Neural cell (in vitro differentiated cells): ENCODE measurements at regions not wholly inside any gene's neighbourhood (a gene's known extent, or its start where the extent isn't known, plus 50 kb on each side); places are given as distances from the start of the nearest gene placed in this dataset.

Source experiments
- H2AFZ ChIP-seq: fragments of 200-600, 300-800 bp; sonication (generic), shearing (Covaris generic); 2 replicates; pipeline ENCODE4 v1.6.0; 2014; ENCODE audit warnings: low read depth, mild to moderate bottlenecking, antibody characterized with exemption, low read length, moderate library complexity
- H3F3A ChIP-seq: fragments of 200-600 bp; shearing (Covaris generic); 2 replicates; pipeline ENCODE4 v1.6.1; 2016; ENCODE audit warnings: mild to moderate bottlenecking, moderate library complexity, mixed read lengths, antibody characterized with exemption, low read length; ENCODE audit not compliant: insufficient read depth, poor library complexity, severe bottlenecking
- H3K27ac ChIP-seq: fragments of 200-600, 300-800 bp; sonication (generic), shearing (Covaris generic); 2 replicates; pipeline ENCODE4 v1.5.1; 2014; ENCODE audit warnings: mild to moderate bottlenecking, low read length, moderate library complexity
- H3K27me3 ChIP-seq: fragments of 300-800, 200-600 bp; sonication (generic), shearing (Covaris generic); 2 replicates; pipeline ENCODE4 v1.6.0; 2014; ENCODE audit warnings: mild to moderate bottlenecking, low read depth, low read length, moderate library complexity; ENCODE audit not compliant: insufficient read depth
- H3K36me3 ChIP-seq: fragments of 300-800, 200-600 bp; sonication (generic), shearing (Covaris generic); 2 replicates; pipeline ENCODE4 v1.5.1; 2014; ENCODE audit warnings: mild to moderate bottlenecking, antibody characterized with exemption, low read length, moderate library complexity; ENCODE audit not compliant: insufficient read depth
- H3K4me2 ChIP-seq: fragments of 300-800, 200-600 bp; sonication (generic), shearing (Covaris generic); 2 replicates; pipeline ENCODE4 v1.6.0; 2014; ENCODE audit warnings: mild to moderate bottlenecking, low read length
- H3K4me3 ChIP-seq: fragments of 300-800, 200-600 bp; sonication (generic), shearing (Covaris generic); 2 replicates; pipeline ENCODE4 v1.5.1; 2014; ENCODE audit warnings: mild to moderate bottlenecking, low read length, moderate library complexity
- H3K79me2 ChIP-seq: fragments of 200-600 bp; shearing (Covaris generic); replicated peaks from 2 replicates; pipeline ENCODE4 v1.6.0; 2014; ENCODE audit warnings: mild to moderate bottlenecking, low read length, moderate library complexity; ENCODE audit not compliant: insufficient read depth
- H3K9ac ChIP-seq: fragments of 300-800, 200-600 bp; sonication (generic), shearing (Covaris generic); 2 replicates; pipeline ENCODE4 v1.6.1; 2016; ENCODE audit warnings: mild to moderate bottlenecking, low read length, mixed read lengths
- H3K9me2 ChIP-seq: fragments of 200-600 bp; shearing (Covaris generic); 2 replicates; pipeline ENCODE4 v1.6.1; 2016; ENCODE audit warnings: mild to moderate bottlenecking, low read length, mixed read lengths; ENCODE audit not compliant: insufficient read depth
- H3K9me3 ChIP-seq: fragments of 200-600, 300-800 bp; sonication (generic), shearing (Covaris generic); 2 replicates; pipeline ENCODE4 v1.6.1; 2016; ENCODE audit warnings: mild to moderate bottlenecking, mixed run types, low read length, moderate library complexity, mixed read lengths
- H4K20me1 ChIP-seq: fragments of 200-600 bp; shearing (Covaris generic); 2 replicates; pipeline ENCODE4 v1.6.1; 2016; ENCODE audit warnings: mild to moderate bottlenecking, mixed run types; ENCODE audit not compliant: insufficient read depth
- EP300 ChIP-seq: fragments of 450-650 bp; conservative IDR thresholded peaks from 2 replicates; pipeline ENCODE4 v1.6.1; 2014; ENCODE audit warnings: antibody characterized with exemption, mild to moderate bottlenecking, moderate library complexity; ENCODE audit not compliant: poor library complexity, severe bottlenecking
- EZH2 ChIP-seq: fragments of 200-600, 300-800 bp; shearing (Covaris generic), sonication (generic); IDR thresholded peaks from 2 replicates; pipeline ENCODE4 v1.6.1; 2014; ENCODE audit warnings: antibody characterized with exemption, low read length, borderline replicate concordance, mild to moderate bottlenecking; ENCODE audit not compliant: insufficient read depth, poor library complexity, severe bottlenecking
- MXI1 ChIP-seq: fragments of 450-650 bp; conservative IDR thresholded peaks from 2 replicates; pipeline ENCODE4 v1.6.1; 2014; ENCODE audit warnings: antibody characterized with exemption, mild to moderate bottlenecking; ENCODE audit not compliant: poor library complexity, severe bottlenecking
- POLR2AphosphoS5 ChIP-seq: IDR thresholded peaks from 2 replicates; pipeline ENCODE4 v1.6.1; 2012
- RAD21 ChIP-seq: fragments of 450-650 bp; conservative IDR thresholded peaks from 2 replicates; pipeline ENCODE4 v1.6.1; 2014; ENCODE audit warnings: antibody characterized with exemption, mild to moderate bottlenecking, moderate library complexity
- SMC3 ChIP-seq: fragments of 450-650 bp; conservative IDR thresholded peaks from 2 replicates; pipeline ENCODE4 v1.6.1; 2014; ENCODE audit warnings: antibody characterized with exemption, mild to moderate bottlenecking, moderate library complexity; ENCODE audit not compliant: poor library complexity
- TAF1 ChIP-seq: IDR thresholded peaks from 2 replicates; pipeline ENCODE4 v1.6.1; 2012; ENCODE audit warnings: low read depth
- TF ChIP-seq, protein P1 (sequence below): IDR thresholded peaks from 2 replicates; pipeline ENCODE4 v1.6.1; 2012; ENCODE audit warnings: borderline replicate concordance
- TF ChIP-seq, protein P2 (sequence below): fragments of 450-650 bp; IDR thresholded peaks from 2 replicates; pipeline ENCODE4 v1.5.1; 2014; ENCODE audit warnings: antibody characterized with exemption, mild to moderate bottlenecking, moderate library complexity; ENCODE audit not compliant: poor library complexity, severe bottlenecking

DNA sequence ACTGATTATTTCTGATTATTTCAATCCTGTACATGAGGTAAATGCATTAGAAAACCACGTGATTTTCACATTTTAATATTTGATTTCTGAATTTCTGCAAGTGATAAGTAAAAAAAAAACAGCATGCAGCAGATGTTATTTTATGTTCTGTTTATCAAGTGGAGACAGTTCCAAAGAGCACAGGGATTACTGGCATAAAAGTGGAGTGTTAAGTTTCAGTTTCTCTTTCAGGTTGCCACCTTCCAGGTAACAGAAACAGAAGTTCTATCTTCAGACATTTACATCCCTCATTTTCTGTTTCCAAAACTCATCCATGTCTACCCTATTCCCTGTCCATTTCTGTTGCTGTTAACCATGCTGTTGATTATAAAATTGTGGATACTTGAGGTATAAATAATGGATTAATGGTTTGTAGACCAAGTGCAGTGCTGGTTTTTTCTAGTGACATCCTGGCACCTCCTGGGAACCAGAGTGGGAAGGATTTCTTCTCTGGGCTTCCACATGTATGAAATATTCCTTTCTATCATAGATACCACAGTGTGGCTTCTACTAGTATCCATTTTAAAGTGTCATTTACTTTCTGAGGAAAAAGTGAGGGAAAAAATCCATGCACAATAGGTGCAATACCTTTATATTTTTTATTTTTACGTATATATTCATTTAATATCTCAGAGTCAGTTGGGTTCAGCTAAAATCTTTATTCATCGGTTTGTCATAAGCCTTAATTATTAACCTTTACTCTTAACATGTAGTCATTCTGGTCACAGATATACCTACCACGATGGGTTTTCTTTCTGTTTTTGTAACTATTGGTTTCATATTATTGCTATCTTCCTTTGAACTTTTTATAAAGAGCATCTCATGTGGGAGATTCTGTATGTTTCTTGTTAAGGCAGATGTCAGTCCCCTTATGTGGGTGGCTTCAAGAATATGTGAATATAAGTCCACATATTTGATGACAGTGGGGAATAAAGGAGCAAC is 1010.0 kb downstream of the SQOR start:
- Histone ChIP-seq H3K4me3 (no peak overlapping the region), H3K27me3 (no peaks in the 10 kb centered on the region), H4K20me1 (no peaks in the 10 kb centered on the region), H3K79me2 (no peaks in the 10 kb centered on the region), H3K9ac (peak overlapping the region; percentile 47), H3K4me2 (no peak overlapping the region), H3K36me3 (no peaks in the 10 kb centered on the region), H2AFZ (no peak overlapping the region), H3K27ac (peak overlapping the region; percentile 87), H3K9me3 (no peaks in the 10 kb centered on the region), H3F3A (peaks cover 4% of the 10 kb centered on the region), H3K9me2 (no peaks in the 10 kb centered on the region)
- TF ChIP-seq, protein P1, sequence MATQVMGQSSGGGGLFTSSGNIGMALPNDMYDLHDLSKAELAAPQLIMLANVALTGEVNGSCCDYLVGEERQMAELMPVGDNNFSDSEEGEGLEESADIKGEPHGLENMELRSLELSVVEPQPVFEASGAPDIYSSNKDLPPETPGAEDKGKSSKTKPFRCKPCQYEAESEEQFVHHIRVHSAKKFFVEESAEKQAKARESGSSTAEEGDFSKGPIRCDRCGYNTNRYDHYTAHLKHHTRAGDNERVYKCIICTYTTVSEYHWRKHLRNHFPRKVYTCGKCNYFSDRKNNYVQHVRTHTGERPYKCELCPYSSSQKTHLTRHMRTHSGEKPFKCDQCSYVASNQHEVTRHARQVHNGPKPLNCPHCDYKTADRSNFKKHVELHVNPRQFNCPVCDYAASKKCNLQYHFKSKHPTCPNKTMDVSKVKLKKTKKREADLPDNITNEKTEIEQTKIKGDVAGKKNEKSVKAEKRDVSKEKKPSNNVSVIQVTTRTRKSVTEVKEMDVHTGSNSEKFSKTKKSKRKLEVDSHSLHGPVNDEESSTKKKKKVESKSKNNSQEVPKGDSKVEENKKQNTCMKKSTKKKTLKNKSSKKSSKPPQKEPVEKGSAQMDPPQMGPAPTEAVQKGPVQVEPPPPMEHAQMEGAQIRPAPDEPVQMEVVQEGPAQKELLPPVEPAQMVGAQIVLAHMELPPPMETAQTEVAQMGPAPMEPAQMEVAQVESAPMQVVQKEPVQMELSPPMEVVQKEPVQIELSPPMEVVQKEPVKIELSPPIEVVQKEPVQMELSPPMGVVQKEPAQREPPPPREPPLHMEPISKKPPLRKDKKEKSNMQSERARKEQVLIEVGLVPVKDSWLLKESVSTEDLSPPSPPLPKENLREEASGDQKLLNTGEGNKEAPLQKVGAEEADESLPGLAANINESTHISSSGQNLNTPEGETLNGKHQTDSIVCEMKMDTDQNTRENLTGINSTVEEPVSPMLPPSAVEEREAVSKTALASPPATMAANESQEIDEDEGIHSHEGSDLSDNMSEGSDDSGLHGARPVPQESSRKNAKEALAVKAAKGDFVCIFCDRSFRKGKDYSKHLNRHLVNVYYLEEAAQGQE: no peak
- TF ChIP-seq EZH2 (no peak), EP300 (no peak), POLR2AphosphoS5 (no peak), MXI1 (no peak), TAF1 (no peak), SMC3 (no peak)
- TF ChIP-seq, protein P2, sequence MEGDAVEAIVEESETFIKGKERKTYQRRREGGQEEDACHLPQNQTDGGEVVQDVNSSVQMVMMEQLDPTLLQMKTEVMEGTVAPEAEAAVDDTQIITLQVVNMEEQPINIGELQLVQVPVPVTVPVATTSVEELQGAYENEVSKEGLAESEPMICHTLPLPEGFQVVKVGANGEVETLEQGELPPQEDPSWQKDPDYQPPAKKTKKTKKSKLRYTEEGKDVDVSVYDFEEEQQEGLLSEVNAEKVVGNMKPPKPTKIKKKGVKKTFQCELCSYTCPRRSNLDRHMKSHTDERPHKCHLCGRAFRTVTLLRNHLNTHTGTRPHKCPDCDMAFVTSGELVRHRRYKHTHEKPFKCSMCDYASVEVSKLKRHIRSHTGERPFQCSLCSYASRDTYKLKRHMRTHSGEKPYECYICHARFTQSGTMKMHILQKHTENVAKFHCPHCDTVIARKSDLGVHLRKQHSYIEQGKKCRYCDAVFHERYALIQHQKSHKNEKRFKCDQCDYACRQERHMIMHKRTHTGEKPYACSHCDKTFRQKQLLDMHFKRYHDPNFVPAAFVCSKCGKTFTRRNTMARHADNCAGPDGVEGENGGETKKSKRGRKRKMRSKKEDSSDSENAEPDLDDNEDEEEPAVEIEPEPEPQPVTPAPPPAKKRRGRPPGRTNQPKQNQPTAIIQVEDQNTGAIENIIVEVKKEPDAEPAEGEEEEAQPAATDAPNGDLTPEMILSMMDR: no peak

DNA sequence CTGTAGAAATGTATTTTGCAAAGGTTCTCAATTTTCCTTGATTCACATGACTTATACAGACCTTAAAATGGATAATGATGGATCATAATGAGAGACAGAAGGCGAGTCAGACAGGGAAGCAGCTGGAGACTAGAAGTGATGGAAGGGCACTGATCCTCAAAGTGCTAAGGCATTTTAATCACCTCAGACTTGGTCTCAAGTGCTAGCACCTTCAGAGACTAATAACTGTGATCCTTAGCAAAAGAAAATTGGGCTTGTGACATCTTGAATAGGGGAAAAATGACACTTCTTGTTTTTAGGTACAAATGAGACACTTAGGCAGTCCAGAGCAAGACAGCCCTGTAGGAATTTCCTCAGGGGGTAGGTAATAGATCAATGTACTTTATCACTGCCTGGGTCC is 1011.7 kb downstream of the SQOR start:
- TF ChIP-seq, protein P2: no peak
- TF ChIP-seq EP300 (peak; percentile 96), RAD21 (no peak), MXI1 (no peak), TAF1 (no peak), POLR2AphosphoS5 (peak; percentile 75), EZH2 (no peak), SMC3 (peak; percentile 16)
- TF ChIP-seq, protein P1: peak; percentile 45
- Histone ChIP-seq H3K27ac (peak overlapping the region; percentile 87), H3K4me3 (peak overlapping the region; percentile 5), H3K9me2 (no peaks in the 10 kb centered on the region), H3K27me3 (no peaks in the 10 kb centered on the region), H3F3A (peaks cover 4% of the 10 kb centered on the region), H2AFZ (no peak overlapping the region), H3K4me2 (peak overlapping the region; percentile 5), H3K9ac (no peak overlapping the region), H3K9me3 (no peaks in the 10 kb centered on the region), H4K20me1 (no peaks in the 10 kb centered on the region), H3K79me2 (no peaks in the 10 kb centered on the region), H3K36me3 (no peaks in the 10 kb centered on the region)
